ENCODE measurements at regions not wholly inside any gene's neighbourhood (a gene's known extent, or its start where the extent isn't known, plus 50 kb on each side); places are given as distances from the start of the nearest gene placed in this dataset.

- TF ChIP-seq CTCF (IDR thresholded peaks at IDR 0.05) = no peak
These were observed 440.1 kb downstream of the MIAT start for GRCh38 chr22:27097506-27097905.

GRCh38 chr22:27097933-27098332 lies 440.5 kb downstream of the MIAT start:
- ATAC-seq (no peak), DNase-seq (no peak)
- Histone ChIP-seq H3K36me3 (ENCODE audit: low read depth) (no peaks in the 10 kb centered on the region), H3K9me3 (no peaks in the 10 kb centered on the region), H3K4me3 (no peak overlapping the region), H3K4me1 (ENCODE audit: low read depth) (no peaks in the 10 kb centered on the region)
- intact Hi-C loops (cut with DNase I, micrococcal nuclease) = no loop called here
- TF ChIP-seq CTCF (IDR thresholded peaks at IDR 0.05) = no peak

More at GRCh38 chr22:27097506-27097905, 440.1 kb downstream of the MIAT start:
- DNase-seq (no peak), ATAC-seq (no peak)
- Histone ChIP-seq H3K9me3 (no peaks in the 10 kb centered on the region), H3K4me1 (ENCODE audit: low read depth) (no peaks in the 10 kb centered on the region), H3K4me3 (no peak overlapping the region), H3K36me3 (ENCODE audit: low read depth) (no peaks in the 10 kb centered on the region)
- intact Hi-C loops (cut with DNase I, micrococcal nuclease) = no loop called here

GRCh38 chr22:27099946-27100722 lies 442.7 kb downstream of the MIAT start:
- Histone ChIP-seq H3K4me1 (ENCODE audit: low read depth) (no peaks in the 10 kb centered on the region), H3K36me3 (ENCODE audit: low read depth) (no peaks in the 10 kb centered on the region), H3K4me3 (no peak overlapping the region), H3K9me3 (no peaks in the 10 kb centered on the region)
- no peak for TF ChIP-seq CTCF (IDR thresholded peaks at IDR 0.05)
- intact Hi-C loops (cut with DNase I, micrococcal nuclease) = no loop called here
- ATAC-seq (no peak), DNase-seq (no peak)

- Histone ChIP-seq H3K9me3 (no peaks in the 10 kb centered on the region), H3K4me3 (no peak overlapping the region), H3K4me1 (ENCODE audit: low read depth) (no peaks in the 10 kb centered on the region), H3K36me3 (ENCODE audit: low read depth) (no peaks in the 10 kb centered on the region)
- DNase-seq (peak in 1 of 3 donors; percentile 7), ATAC-seq (no peak)
- no peak for TF ChIP-seq CTCF (IDR thresholded peaks at IDR 0.05)
- intact Hi-C loops (cut with DNase I, micrococcal nuclease) = no loop called here
These were observed 443.4 kb downstream of the MIAT start for GRCh38 chr22:27100789-27101188.

- Histone ChIP-seq H3K9me3 (no peaks in the 10 kb centered on the region), H3K36me3 (ENCODE audit: low read depth) (no peaks in the 10 kb centered on the region), H3K4me3 (no peak overlapping the region), H3K4me1 (ENCODE audit: low read depth) (no peaks in the 10 kb centered on the region)
- no peak for TF ChIP-seq CTCF (IDR thresholded peaks at IDR 0.05)
- ATAC-seq (no peak), DNase-seq (no peak)
- intact Hi-C loops (cut with DNase I, micrococcal nuclease) = no loop called here
These were observed 443.9 kb downstream of the MIAT start for GRCh38 chr22:27101288-27101687.
